AML-193 (cell line): ENCODE measurements at regions not wholly inside any gene's neighbourhood (a gene's known extent, or its start where the extent isn't known, plus 50 kb on each side); places are given as distances from the start of the nearest gene placed in this dataset.
"Not testable (repeated sequence)": the region's sequence is repeated elsewhere in the genome, so short reads cannot be mapped to it uniquely, and the experiment has no call there.

ENCODE experiments used
- DNase-seq, 2 experiments: peaks; one replicate each; lab custom pipeline; 2025; lab: John Stamatoyannopoulos, UW

DNA sequence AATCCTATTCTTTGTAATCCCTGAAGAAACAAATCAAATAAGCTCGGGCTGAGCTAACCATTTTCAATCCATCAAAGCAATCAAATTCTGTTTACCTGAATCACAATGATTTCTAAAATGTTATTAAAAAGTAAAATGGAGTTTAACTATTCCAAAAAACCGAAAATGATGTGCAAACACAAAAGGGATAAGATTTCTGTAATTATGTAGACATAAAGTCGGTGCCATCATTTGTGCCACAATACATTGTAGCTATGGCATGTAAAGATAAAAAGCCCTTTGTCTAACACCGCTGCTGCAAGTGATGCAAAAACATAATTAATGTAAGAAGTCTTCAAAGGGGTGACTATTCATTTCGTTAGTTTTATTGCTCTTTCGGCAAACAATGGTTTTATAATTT lies 125.1 kb upstream of the FAM204A start:
- no peak for DNase-seq

DNA sequence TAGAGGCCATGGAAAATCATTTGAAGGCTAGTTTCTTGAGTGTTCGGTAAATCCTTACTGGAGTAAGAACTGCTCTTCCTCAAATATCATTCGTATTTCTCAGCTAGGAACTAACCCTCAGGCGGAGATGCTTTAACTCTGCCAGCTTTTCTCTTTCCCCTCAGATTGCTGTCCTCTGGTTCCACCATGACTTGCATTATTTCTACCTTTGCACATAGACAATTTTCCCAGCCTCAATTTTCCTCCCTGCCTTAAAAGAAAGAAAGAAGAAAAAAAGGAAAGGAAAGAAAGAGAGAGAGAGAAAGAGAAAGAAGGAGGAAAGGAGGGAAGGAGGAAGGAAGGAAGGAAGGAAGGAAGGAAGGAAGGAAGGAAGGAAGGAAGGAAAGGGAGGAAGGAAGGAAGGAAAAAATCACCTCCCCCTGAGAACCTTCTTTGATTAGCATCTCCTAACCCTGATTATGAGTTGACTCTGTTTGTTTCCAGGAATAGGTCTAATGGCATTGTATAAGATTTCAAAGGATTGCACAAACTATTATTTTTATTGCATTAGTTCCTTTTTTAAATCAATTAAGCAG lies 123.3 kb upstream of the FAM204A start:
- DNase-seq: no peak

DNA sequence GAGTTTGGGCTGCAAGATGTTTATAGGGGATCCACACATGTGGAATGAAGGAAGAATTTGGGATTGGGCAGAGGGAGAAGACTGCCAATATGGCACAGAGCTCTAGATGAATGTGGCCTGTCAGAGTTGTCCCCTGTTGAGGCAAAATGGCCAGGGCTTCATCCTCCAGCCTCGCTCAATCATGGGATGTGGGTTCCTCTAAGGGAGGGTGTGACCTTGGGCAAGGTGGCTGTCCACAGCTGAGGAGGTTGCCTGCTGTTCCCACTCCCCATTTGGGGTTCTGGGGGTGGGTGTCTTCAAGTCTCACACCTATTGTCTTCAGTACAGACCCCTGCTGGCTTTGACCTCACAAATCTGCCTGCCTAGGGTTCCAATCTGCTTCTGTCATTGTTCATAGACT lies 121.6 kb upstream of the FAM204A start:
- no peak for DNase-seq

DNA sequence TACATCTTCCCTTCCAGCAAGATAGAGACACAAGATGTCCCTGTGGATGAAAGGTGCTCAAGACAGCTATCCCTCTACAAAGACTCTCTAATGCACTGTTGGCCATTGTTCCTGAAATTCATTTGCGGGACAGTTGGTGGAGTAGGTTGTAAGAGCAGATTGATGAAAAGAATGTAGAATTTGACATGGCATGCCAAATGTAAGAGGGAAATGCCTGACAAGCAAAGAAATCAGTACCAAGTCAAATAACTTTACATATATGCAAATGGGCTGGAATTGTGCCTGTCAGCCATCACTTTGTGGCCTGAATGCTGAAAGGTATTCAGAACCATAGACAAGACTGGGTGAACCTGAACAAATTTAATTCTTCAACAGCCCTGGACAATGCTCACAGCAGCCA lies 120.3 kb upstream of the FAM204A start:
- DNase-seq: no peak

DNA sequence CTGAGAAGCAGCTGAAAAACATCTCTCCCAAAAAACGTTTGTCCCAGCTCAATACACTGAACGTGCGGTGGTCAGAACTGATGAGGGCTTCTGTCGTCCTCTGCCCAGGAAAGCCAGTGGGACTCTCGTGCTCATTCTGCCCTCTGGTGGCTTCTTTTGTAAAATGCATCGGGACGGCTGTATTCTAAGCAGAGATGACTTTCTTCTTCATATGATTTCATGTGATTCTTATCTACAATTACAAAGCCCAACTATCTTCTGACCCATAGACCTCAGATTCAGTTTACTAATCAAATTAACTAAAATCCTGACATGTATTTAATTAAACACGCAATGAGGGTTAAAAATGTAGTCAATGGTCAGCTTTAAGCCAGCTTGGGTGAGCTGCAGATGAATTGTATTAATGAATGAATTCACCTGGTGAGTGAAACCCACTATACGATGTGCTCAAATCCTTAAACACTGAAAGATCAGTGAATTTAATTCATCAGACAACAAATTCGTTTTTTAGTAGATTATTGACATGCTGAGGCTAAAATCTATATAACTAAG lies 117.6 kb upstream of the FAM204A start:
- peak; percentile 9 to 34 for DNase-seq

DNA sequence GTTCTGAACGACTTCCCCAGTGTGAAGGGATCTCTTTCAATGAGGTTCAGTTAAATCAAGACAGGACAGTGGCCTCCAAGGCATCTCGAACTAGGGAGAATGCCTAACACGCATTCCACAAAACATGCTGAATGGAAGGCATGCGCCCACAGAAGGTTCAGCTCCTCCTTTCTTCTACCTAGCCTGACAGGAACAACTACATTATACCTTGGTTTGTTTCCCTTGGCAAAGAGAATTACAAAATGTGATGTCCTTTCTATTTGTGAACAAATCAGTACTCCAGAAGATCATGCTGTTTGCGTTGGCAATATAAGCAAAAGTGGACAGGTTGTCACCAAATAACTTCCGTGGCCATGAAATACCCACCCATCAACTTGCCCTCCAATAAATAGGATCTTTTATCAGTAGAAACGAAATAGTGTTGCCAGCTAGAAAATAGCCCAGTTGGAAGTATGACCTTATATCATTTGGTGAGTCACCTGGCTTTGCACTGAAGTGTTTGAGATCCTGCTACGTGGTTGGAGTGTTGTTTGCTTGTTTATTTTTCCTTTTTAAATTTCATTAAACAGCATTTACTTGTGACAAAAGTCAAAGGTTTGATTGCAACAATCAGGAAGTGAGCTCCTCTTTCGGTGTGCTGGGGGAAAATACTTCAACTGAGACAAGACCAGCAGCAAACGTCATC lies 117.0 kb upstream of the FAM204A start:
- no peak for DNase-seq

DNA sequence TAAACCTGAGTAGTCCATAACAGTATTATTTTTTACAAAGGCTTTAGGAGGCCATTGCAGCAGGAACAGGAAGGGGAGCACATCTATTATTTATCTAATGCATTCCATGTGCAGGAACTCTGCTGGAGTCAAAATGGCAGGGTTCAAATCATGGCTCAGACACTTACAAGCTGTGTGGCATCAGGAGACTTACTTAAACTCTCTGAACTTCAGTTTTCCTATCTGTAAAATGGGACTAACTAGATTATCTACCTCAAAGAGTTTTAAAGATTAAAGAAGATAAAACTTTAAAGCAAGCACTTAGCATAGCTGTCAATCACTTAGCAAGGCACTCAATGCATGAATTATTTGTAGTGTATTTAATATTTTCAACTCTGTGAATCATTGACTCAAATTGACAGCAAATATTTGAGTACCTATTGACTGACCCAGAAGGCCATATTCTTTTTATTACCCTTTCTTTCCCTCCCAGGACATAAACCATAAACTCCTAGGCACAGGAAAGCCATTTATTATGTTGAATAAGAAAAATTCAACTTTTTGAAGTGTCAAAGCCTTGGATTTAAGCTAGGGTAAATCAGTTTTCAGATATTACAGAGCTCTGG lies 115.8 kb upstream of the FAM204A start:
- no peak for DNase-seq

DNA sequence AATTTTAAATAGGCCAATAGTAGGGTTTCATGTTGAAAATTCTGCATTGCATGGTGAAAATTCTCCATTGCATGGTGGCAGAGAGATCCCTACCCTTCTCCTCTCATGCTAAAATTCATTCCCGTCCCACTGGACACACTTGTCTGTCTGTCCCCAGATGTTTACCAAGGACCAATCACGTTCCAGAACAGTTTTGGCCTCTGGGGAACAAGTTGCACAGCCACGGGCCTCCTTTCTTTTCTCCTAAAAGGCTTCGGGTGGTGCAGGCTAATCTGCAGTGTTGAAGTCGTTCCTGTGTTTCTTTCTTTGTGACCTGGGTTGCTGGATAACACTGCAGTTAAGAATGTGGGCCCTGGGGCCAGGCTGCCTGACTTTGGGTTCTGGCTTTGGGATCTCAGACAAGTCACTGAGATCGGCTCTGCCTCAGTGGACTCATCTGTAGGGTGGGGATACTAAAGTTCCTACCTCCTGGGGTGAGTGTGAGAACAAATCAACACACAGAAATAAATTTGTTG lies 113.1 kb upstream of the FAM204A start:
- DNase-seq: no peak

DNA sequence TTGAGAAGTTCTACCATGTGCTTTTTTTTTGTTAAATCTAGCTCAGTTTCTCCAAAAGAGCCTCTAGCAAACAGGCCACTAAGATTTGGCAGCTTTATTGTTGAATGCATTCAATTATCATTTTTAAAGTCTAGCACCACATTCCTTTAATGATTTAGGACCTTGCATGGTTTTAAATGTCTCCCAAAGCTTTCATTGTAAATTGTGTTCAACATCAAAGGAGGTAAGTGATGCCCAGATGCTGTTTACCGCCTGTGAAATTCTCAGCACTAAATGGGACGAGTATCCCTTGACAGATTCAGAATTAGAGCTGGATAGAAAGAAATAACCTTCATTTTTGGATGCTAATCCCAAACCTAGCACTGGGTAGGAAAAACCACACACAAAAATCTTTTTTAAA lies 112.1 kb upstream of the FAM204A start:
- DNase-seq: no peak

DNA sequence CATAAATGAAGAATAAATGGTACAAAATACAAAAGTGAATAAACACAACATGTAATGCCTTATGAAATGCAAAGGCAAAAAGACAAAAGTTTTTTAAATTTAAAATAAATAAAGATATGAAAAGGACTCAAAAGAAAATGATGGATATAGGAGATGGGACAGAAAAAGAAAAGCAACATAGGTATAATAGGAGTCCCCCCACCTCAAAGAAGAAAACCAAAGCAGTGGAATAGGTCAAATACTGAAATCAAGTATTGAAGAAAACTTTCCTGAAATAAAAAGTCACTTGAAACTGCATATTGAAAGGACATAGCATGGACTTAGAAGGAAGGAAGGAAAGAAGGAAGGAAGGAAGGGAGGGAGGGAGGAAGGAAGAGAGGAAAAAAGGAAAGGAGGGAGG lies 110.0 kb upstream of the FAM204A start:
- no peak for DNase-seq

DNA sequence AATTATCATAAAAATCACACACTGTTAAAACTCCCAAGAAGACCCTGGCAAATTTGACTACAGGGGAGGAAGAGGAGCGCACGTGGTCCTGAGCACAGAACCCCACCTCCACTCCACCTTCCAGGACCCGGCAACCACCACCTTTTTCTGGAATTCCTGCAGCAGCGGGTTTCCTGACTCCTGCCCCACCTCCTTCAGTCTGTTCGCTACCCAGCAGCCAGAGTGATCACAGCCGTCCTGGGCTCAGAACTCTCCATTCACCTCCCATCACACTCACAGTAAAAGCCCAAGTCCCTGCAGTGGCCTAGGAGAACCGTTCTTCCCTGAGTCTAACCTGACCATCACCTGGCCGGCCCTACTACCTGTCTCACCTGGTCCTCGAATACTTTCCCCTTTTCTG lies 107.4 kb upstream of the FAM204A start:
- no peak for DNase-seq

DNA sequence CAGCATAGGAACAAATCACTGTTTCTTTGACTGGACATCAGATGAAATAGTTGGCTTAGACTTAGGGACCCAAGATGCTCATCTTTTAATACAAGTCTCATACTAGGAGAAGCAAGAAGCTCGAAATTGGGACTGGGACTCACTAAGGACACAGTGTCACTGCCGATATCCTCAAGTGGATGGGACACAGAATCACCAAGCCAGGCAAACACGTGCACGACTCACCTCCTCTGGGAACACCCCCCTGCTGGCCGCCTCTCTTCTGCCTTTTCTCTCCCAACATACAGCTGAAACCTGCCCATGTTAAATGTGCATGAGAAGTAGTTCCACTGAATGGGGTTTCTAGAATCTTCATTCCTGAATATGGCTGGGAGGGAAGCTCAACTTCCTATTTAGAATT lies 106.6 kb upstream of the FAM204A start:
- DNase-seq: no peak

DNA sequence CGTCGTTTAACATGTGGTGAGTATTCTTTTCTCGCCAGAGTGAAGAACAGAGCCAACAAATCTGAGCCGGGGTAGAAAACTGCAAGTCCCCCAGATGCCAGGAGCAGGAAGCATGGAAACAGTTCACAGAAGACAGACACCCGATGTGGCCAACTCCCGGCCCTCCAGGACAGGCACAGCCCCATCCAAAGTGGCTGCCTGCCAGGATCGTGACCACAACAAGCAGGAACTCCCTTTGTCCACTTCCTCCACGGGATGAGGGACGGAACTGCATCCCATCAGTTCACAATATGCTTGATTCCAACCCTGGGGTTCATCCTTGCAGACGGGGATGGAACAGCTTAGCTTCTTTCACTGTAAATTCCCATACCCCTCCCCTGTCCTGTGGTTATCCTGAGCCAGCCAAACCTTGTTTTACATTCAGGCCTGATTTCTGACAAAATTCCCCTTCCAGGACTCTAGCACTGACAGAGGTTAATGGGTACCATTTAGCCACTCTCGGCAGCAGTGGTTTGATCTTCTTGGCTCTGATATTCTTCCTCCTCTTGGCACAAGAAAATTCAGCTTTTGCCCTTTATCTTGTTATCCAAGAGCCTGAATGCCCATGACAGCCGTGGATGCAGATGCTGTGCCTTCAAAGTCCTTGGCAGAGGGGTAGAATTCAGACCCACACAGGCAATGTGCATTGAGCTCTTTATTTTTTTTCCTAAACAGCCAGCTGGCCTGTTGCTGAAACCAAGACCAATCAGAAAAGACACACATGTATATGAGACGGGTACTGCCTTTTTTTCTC lies 105.5 kb upstream of the FAM204A start:
- DNase-seq: no peak

DNA sequence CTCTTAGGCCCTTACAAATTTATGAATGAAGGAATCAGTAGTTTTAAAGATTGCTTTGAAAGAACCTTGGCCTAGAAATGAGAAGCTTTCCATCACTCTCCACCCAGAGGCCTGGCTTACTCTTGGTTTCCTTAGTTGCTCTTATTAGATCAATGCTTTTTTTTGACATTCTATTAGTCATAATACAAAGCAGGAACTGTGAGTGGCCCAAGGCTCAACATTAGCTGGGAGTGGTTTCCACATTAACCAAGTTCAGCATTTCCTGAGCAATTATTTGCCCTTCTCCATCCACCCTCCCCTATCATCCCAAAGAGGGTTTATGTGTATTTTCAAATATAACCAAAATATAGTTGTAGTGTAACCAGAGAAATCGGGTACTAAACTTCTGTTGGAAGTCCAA lies 103.4 kb upstream of the FAM204A start:
- DNase-seq: no peak

DNA sequence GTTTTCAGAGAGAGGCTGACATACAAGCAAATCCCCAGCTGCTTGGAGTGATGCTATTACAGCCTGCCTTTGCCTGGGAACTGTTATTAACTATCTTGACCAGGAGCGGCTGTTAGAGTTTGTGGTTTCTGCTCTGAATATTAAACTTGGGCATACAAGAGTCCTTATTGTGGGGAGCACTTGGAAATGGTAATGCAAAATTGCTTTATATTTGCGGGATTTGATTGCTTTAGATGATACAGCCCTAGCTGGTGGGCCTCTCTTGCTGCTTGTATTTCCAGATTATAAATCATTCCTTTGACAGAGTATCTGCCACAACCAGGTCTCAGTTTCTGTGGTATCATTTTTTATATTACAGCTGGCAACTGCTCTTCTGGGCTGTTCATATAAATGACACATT lies 101.9 kb upstream of the FAM204A start:
- DNase-seq: no peak

DNA sequence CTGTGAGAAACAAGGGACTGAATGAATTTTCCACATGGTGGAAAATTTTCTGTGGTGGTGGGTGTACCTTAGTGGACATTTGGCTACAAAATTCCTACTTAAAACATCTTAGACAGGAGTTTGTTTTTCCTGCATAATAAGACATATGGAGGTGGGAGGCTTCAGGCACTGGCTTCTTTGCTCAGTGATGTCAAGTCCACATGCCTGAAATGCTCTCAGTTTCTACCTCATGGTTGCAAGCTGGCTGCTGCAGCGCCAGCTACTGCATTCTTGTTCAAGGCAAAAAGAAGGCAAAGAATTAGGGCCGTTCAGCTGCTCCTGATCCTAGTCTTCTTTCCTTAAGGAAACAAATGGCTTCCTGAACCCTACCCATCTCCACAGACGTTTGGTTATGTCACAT lies 99.9 kb upstream of the FAM204A start:
- DNase-seq: no peak

DNA sequence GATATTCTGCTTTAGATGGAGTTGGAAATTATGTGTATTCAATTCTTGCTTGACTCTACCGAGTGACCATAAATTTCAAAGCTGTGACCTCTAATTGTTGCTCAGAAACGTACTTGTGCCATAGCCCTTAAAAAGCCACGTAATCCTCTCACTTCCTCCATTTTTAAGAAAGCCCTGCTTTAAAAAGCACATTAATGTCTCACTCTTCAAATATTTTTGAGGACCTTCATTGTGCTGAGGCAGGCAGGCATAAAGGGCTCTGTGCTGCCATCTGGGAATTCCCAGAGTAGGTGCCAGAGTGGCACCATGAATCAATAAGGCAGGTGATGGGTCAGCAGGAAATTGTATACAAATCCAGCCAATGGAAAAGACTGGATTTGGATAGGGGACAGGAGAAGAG lies 97.7 kb upstream of the FAM204A start:
- DNase-seq: no peak

DNA sequence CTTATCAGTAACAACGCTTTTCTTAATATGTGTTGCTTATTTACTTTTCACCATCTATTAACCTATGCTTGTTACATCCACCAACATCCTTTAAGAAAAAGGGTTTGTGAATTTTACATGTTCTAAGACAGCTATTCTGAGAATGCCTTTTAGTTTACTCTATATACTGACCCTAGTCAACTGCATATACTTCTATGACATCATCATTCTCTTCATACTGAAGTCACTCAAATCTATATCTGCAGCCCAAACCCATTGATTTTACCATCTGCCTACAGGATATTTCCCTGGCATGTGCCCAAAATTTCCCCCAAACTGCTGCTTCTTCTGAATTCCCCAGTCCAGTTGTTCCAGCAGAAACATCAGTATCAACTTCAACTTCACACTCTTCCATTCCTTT lies 94.6 kb upstream of the FAM204A start:
- no peak for DNase-seq

DNA sequence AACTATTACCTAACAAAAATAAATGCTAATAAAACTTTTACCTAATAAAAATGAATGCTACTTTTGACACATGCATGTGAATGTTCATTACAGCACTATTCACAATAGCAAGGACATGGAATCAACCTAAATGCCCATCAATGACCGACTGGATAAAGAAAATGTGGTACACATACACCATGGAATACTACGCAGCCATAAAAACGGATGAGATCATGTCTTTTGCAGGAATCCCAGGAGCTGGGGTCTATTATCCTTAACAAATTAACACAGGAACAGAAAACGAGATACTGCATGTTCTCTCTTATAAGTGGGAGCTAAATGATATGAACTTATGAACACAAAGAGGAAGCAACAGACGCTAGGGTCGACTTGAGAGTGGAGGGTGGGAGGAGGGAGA lies 88.1 kb upstream of the FAM204A start:
- DNase-seq: no peak

DNA sequence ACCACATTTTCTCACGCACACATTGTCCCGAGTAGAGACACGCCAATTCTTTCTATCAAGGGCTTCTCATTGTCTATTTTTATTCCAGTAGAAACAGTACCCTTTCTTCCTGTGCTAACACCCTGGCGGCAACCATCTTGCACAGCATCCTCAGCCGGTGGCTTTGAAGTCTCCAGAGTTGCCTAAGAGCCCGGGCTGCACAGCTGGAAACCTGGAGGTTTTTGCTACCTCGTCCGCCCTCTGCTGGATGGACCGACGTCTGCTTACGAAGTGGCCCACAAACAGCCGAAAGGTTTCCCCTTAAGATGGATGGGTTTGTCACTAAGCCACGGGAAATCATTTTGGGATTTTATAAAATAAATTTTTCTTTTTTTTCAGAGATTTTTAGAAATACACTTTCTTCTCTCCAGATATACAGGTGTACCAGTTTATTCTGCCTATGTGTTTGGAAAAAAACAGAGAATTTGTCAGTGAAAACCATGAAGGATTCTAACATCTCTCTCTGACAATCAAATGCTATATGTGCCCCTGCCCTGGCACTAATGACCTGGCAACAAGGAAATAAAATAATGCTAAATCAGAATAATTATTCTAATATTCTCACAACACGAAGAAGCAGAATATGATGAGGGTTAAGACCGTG lies 81.8 kb upstream of the FAM204A start:
- peak; percentile 78 to 82 for DNase-seq

DNA sequence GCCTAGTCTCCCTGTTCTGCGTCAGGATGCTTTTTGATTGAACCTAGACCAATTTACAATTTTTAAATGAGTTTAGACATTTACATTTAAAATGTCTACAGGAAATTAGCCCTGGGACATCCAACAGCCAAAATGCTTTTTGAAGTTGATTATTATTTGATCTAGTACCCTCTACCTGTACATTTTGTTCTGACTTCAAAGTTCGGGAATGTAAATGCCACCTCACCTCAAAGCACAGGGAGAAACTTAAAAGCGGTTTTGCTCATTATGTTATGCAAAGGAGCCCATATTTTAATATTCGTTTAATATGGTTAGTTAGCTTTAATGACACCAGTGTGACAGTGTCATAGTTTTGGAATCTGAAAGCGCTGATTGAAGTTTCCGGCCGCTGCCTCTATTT lies 80.1 kb upstream of the FAM204A start:
- DNase-seq: no peak

DNA sequence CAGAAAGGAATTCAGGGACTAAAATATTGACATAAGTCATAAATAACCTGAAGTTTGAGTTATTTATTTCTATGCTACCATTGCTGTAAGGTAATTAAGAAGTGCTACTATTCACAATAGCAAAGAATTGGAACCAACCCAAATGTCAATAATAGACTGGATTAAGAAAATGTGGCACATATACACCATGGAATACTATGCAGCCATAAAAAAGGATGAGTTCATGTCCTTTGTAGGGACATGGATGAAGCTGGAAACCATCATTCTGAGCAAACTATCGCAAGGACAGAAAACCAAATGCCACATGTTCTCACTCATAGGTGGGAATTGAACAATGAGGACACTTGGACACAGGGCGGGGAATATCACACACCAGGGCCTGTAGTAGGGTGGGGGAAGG lies 77.9 kb upstream of the FAM204A start:
- not testable (repeated sequence) for DNase-seq
